Thymus (tissue), 11 donors: ENCODE measurements at regions not wholly inside any gene's neighbourhood (a gene's known extent, or its start where the extent isn't known, plus 50 kb on each side); places are given as distances from the start of the nearest gene placed in this dataset.

Experiments used
- DNase-seq, 9 donors: peaks; one replicate each; pipeline ENCODE4 v3.0.0-alpha.2; 2013; ENCODE audit warnings: low spot score in 9 of 9, low read depth in 6 of 9, missing footprints in 1 of 9
- H3K27ac ChIP-seq, 2 donors: one replicate each; pipeline ENCODE4 v1.5.1; 2013; ENCODE audit warnings: control low read depth in 1 of 2, low read depth in 1 of 2, low read length in 1 of 2, mild to moderate bottlenecking in 1 of 2, moderate library complexity in 1 of 2
- H3K27me3 ChIP-seq, 2 donors: one replicate each; pipeline ENCODE4 v1.5.1; 2013; ENCODE audit warnings: low read length in 1 of 2; ENCODE audit not compliant: control insufficient read depth in 2 of 2, insufficient read depth in 1 of 2
- H3K36me3 ChIP-seq, 2 donors: one replicate each; pipeline ENCODE4 v1.5.1; 2013; ENCODE audit warnings: low read length in 1 of 2, mild to moderate bottlenecking in 1 of 2, moderate library complexity in 1 of 2; ENCODE audit not compliant: control insufficient read depth in 2 of 2, insufficient read depth in 2 of 2
- H3K4me1 ChIP-seq, 2 donors: one replicate each; pipeline ENCODE4 v1.5.1; 2013; ENCODE audit warnings: low read length in 2 of 2; ENCODE audit not compliant: control insufficient read depth in 2 of 2, insufficient read depth in 2 of 2
- H3K4me3 ChIP-seq, 2 donors: one replicate each; pipeline ENCODE4 v1.5.1; 2013; ENCODE audit warnings: low read length in 2 of 2, control low read depth in 1 of 2, mild to moderate bottlenecking in 1 of 2
- H3K9me3 ChIP-seq, 2 donors: one replicate each; pipeline ENCODE4 v1.5.1; 2013; ENCODE audit warnings: low read length in 1 of 2, mild to moderate bottlenecking in 1 of 2; ENCODE audit not compliant: control insufficient read depth in 2 of 2, insufficient read depth in 1 of 2
- WGBS: extraction: QIAGEN DNeasy Blood & Tissue Kit; methylation state at CpG from one replicate; pipeline ENCODE4 v1.1.7; 2013; 5-methylcytosine and 5-hydroxymethylcytosine counted together
- donor health status: healthy.

GRCh38 chr20:24359321-24360027 lies 110.0 kb upstream of the SYNDIG1 start:
- H3K4me1 ChIP-seq: no peaks in the 10 kb centered on the region
- H3K36me3 ChIP-seq: no peaks in the 10 kb centered on the region
- no peak overlapping the region for H3K27ac ChIP-seq
- H3K9me3 ChIP-seq: peaks cover 4 to 13% of the 10 kb centered on the region in 2 donors
- no peak for DNase-seq
- no peaks in the 10 kb centered on the region for H3K27me3 ChIP-seq
- WGBS: 97% methylated on average over 8 of the region's 8 CpGs
- H3K4me3 ChIP-seq: no peak overlapping the region

GRCh38 chr20:24357931-24358330 lies 111.5 kb upstream of the SYNDIG1 start:
- DNase-seq: no peak
- Histone ChIP-seq H3K9me3 (peaks cover 4 to 13% of the 10 kb centered on the region in 2 donors), H3K4me3 (no peak overlapping the region), H3K27me3 (no peaks in the 10 kb centered on the region), H3K4me1 (peaks cover 0 to 4% of the 10 kb centered on the region in 2 donors), H3K36me3 (no peaks in the 10 kb centered on the region), H3K27ac (no peak overlapping the region)
- WGBS: 94% methylated on average over 3 of the region's 3 CpGs

- peaks cover 2 to 6% of the 10 kb centered on the region in 2 donors for H3K9me3 ChIP-seq
- H3K4me1 ChIP-seq: peaks cover 0 to 4% of the 10 kb centered on the region in 2 donors
- H3K36me3 ChIP-seq: no peaks in the 10 kb centered on the region
- H3K27ac ChIP-seq: no peak overlapping the region
- no peak for DNase-seq
- no peak overlapping the region for H3K4me3 ChIP-seq
- no peaks in the 10 kb centered on the region for H3K27me3 ChIP-seq
- 92% methylated on average over 3 of the region's 3 CpGs for WGBS
Measured at GRCh38 chr20:24357177-24357576, 112.3 kb upstream of the SYNDIG1 start.

GRCh38 chr20:24353135-24353690 lies 116.2 kb upstream of the SYNDIG1 start:
- Histone ChIP-seq H3K27ac (no peak overlapping the region), H3K27me3 (no peaks in the 10 kb centered on the region), H3K4me1 (peaks cover 0 to 4% of the 10 kb centered on the region in 2 donors), H3K36me3 (no peaks in the 10 kb centered on the region), H3K4me3 (no peak overlapping the region), H3K9me3 (no peaks in the 10 kb centered on the region)
- peak in 4 of 9 donors; percentile 34 to 62 (median 39) for DNase-seq
- WGBS: 70% methylated on average over 4 of the region's 4 CpGs

DNA sequence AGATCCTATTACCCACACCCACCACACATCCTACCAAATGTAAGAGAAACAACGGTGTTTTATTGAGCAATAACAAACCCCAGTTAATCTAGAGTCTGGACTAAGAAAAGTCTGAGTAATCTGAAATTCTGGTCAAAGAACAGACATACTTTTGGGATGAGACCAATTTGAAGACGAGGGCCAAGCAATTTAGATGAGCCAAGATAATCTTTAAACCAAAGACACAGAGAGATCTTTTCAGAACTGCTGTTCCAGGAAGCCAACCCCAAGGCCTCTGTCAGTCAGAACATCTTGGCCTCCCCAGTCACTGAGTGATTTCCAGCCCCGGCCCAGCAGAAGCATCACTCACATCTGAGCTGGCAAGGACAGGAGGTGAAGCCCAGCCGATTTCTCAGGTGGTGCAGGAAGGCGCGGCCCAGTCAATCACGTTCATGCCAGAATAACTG lies 118.5 kb upstream of the SYNDIG1 start:
- 94% methylated on average over 7 of the region's 7 CpGs for WGBS
- DNase-seq: no peak

DNA sequence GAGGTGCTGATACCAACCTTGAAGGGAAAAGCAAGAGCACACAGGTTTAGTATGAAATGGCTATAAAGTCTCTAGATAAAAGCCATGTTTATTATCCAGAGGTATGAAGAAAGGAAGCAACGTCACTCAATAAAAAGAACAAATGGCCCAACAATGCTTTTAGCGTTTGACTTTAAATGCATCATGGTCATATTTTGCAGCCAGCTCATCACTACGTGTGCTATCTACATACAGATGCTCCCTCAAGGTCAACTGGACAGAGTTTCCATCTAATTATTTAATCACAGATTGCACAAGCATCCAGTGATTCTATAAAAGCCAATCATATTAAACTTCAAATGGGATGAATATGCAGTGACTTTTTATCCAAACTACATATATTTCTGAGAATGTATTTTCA lies 127.6 kb upstream of the SYNDIG1 start:
- 96% methylated on average over 3 of the region's 3 CpGs for WGBS
- Histone ChIP-seq H3K4me1 (peaks cover 0 to 3% of the 10 kb centered on the region in 2 donors), H3K4me3 (no peak overlapping the region), H3K36me3 (no peaks in the 10 kb centered on the region), H3K27me3 (no peaks in the 10 kb centered on the region), H3K27ac (no peak overlapping the region), H3K9me3 (no peaks in the 10 kb centered on the region)
- no peak for DNase-seq

More for the DNA sequence above, 118.5 kb upstream of the SYNDIG1 start:
- Histone ChIP-seq H3K4me3 (no peak overlapping the region), H3K9me3 (no peaks in the 10 kb centered on the region), H3K4me1 (peaks cover 0 to 4% of the 10 kb centered on the region in 2 donors), H3K27me3 (no peaks in the 10 kb centered on the region), H3K27ac (no peak overlapping the region), H3K36me3 (no peaks in the 10 kb centered on the region)

DNA sequence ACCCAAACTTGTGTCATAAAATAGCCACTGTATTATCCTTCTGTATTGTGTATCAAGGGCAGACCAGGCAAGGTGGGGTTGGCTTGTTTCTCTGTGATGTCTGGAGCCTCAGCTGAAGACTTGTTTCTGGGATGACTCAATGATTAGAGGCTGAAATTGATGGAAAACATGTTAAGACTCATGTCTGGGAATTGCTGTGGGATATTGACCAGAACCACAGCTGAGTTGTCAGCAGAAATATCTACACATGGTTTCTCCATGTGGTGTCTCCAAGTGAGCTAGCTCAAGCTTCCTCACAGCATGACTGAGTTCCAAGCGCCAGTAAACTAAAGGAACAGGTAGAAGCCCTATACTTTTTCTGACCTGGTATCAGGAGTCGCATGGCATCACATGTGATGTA lies 128.5 kb upstream of the SYNDIG1 start:
- H3K27ac ChIP-seq: no peak overlapping the region
- H3K4me1 ChIP-seq: peaks cover 0 to 3% of the 10 kb centered on the region in 2 donors
- no peaks in the 10 kb centered on the region for H3K9me3 ChIP-seq
- no peaks in the 10 kb centered on the region for H3K36me3 ChIP-seq
- DNase-seq: no peak
- no peaks in the 10 kb centered on the region for H3K27me3 ChIP-seq
- H3K4me3 ChIP-seq: no peak overlapping the region
- WGBS: 98% methylated on average over 2 of the region's 2 CpGs

GRCh38 chr20:24339210-24339641 lies 130.2 kb upstream of the SYNDIG1 start:
- H3K4me1 ChIP-seq: peaks cover 0 to 3% of the 10 kb centered on the region in 2 donors
- 97% methylated on average over 5 of the region's 5 CpGs for WGBS
- no peak overlapping the region for H3K4me3 ChIP-seq
- no peaks in the 10 kb centered on the region for H3K9me3 ChIP-seq
- H3K27ac ChIP-seq: no peak overlapping the region
- no peaks in the 10 kb centered on the region for H3K36me3 ChIP-seq
- DNase-seq: no peak
- no peaks in the 10 kb centered on the region for H3K27me3 ChIP-seq

GRCh38 chr20:24337551-24337950 lies 131.9 kb upstream of the SYNDIG1 start:
- Histone ChIP-seq H3K27me3 (no peaks in the 10 kb centered on the region), H3K27ac (no peak overlapping the region), H3K9me3 (no peaks in the 10 kb centered on the region), H3K4me3 (no peak overlapping the region), H3K36me3 (no peaks in the 10 kb centered on the region), H3K4me1 (peaks cover 0 to 3% of the 10 kb centered on the region in 2 donors)
- 83% methylated on average over 5 of the region's 5 CpGs for WGBS
- DNase-seq: no peak
